GM12864 (cell line): ENCODE measurements at regions not wholly inside any gene's neighbourhood (a gene's known extent, or its start where the extent isn't known, plus 50 kb on each side); places are given as distances from the start of the nearest gene placed in this dataset.

ENCODE experiments used
- DNase-seq: peaks from one replicate; pipeline ENCODE4 v3.0.0-alpha.2; 2011; ENCODE audit warnings: low read depth
- H3K4me3 ChIP-seq: 2 replicates; pipeline ENCODE4 v1.5.1; 2011; ENCODE audit warnings: mild to moderate bottlenecking, low read depth, low read length, control low read depth
- TF ChIP-seq, protein P1 (sequence below): IDR thresholded peaks from 2 replicates; pipeline ENCODE4 v1.5.1; 2011; ENCODE audit warnings: low read depth, mild to moderate bottlenecking, moderate library complexity, low read length, control low read depth, inconsistent platforms; ENCODE audit errors: missing control alignments

- TF ChIP-seq, protein P1, sequence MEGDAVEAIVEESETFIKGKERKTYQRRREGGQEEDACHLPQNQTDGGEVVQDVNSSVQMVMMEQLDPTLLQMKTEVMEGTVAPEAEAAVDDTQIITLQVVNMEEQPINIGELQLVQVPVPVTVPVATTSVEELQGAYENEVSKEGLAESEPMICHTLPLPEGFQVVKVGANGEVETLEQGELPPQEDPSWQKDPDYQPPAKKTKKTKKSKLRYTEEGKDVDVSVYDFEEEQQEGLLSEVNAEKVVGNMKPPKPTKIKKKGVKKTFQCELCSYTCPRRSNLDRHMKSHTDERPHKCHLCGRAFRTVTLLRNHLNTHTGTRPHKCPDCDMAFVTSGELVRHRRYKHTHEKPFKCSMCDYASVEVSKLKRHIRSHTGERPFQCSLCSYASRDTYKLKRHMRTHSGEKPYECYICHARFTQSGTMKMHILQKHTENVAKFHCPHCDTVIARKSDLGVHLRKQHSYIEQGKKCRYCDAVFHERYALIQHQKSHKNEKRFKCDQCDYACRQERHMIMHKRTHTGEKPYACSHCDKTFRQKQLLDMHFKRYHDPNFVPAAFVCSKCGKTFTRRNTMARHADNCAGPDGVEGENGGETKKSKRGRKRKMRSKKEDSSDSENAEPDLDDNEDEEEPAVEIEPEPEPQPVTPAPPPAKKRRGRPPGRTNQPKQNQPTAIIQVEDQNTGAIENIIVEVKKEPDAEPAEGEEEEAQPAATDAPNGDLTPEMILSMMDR, result no peak
- no peak overlapping the region for H3K4me3 ChIP-seq
- DNase-seq, result no peak
These were observed 199.9 kb downstream of the SNX18 start for GRCh38 chr5:54717459-54717858.

DNA sequence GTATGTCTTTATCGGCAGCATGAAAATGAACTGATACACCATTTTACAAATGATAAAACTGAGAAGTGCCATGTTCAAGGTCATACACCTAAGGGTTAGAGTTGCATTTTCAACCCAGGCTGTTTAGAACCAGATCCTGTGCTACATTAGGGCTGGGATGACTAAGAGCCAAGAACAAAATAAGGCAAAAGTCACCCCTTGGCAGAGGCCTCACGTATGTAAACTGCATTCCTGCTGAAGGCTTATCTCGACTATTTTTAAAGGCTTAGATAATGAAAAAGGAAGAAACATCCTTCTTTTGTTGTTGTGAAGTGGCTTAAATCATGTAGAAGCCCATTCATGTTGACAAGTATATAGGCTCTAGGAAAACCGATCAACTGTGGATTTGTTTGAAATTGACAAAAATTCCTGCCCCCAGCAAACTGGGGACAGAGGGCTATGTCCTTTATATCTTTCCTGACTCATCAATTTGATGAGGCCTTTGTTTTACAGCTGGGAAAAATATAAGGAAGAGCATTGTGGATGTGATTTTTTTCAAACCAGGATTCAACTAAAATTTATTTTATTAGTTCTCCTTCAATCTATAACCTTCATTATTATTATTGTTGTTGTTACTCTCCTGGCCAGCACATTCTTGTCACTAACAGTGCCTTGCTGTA is 196.5 kb downstream of the SNX18 start:
- DNase-seq, result no peak
- H3K4me3 ChIP-seq, result no peak overlapping the region
- TF ChIP-seq, protein P1, result no peak

- H3K4me3 ChIP-seq, result no peak overlapping the region
- no peak for DNase-seq
- TF ChIP-seq, protein P1, result no peak
These were observed 191.5 kb downstream of the SNX18 start for GRCh38 chr5:54709096-54709495.

DNA sequence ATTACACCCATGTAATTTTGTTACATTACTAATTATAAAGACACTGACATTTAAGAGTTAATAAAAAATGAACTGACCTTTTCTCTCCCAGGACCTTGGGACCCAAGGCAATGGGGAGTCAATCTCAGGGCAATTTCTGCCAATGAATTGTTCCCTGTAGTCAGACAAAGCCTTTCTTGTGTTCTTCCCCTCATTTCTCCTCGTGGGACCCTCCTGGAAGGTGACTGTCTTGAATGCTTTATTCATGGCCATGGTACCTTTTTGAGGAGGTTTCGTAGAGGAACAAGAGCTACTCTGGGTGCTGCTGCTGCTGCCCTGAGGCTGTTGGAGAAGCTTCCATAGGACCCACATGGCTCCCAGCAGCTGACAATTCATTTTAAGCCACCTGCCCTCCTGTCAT is 190.3 kb downstream of the SNX18 start:
- no peak overlapping the region for H3K4me3 ChIP-seq
- TF ChIP-seq, protein P1, result no peak
- DNase-seq, result no peak

DNA sequence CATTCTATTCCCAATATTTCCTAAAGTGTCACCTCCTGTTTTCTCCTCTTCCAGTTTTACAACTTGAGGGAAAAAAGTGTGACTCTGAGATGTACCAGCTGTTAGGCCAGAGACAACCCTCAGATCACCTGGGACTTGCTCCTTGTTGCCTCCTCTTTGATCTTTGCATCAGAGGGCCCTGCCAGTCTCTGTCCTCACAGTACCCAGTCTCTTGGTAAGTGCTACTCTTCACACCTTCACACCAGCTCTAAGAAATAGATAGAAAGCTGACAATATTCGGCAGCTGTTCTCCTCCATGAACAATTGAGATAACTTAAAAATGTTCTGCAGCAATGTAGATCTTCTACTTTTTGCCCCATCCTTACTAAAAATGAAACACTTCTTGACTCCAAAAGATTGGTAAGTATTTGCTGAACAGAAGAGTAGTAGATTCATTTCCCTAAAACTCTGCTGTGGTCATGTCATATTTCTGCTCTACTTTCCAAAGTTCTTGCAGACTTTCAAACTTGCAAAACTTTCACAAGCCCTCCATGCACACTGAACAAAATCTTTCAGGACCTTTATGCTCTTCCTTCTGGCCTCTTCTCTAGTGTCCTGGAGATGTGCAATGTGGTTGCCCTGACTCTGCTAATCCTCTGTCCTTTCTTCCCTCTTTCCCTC is 188.6 kb downstream of the SNX18 start:
- no peak overlapping the region for H3K4me3 ChIP-seq
- no peak for DNase-seq
- TF ChIP-seq, protein P1, result no peak

DNA sequence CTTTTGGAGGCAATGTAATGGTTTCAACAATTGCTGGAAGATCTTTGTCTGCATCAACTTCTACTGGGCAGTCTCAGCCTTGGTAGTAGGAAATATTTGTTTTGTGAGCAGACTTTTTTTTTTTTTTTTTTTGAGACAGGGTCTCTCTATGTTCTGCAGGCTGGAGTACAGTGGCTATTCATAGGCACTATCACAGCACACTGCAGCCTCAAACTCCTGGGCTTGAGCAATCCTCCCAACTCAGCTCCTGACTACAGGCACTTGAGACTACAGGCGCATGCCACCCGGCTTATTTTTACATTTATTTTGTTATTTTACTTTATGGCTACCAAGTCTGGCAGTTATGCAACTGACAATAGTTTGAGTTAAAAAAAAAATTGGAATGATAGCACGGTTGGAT is 187.3 kb downstream of the SNX18 start:
- TF ChIP-seq, protein P1, result no peak
- no peak overlapping the region for H3K4me3 ChIP-seq
- DNase-seq, result no peak

- TF ChIP-seq, protein P1, result no peak
- H3K4me3 ChIP-seq, result no peak overlapping the region
- no peak for DNase-seq
These were observed 186.8 kb downstream of the SNX18 start for GRCh38 chr5:54704333-54704732.
